IPS DF 19.7 (cell line): ENCODE measurements at regions not wholly inside any gene's neighbourhood (a gene's known extent, or its start where the extent isn't known, plus 50 kb on each side); places are given as distances from the start of the nearest gene placed in this dataset.

Experiments used
- DNase-seq: peaks from one replicate; pipeline ENCODE4 v3.0.0-alpha.2; 2013; ENCODE audit warnings: low read depth, low spot score

GRCh38 chr3:102181175-102181920 lies 253.5 kb upstream of the ZPLD1 start:
- DNase-seq = no peak

- DNase-seq = no peak
Observed at GRCh38 chr3:102182162-102182561, 252.7 kb upstream of the ZPLD1 start.

- DNase-seq = no peak
Observed at GRCh38 chr3:102183186-102183585, 251.6 kb upstream of the ZPLD1 start.

GRCh38 chr3:102183623-102184022 lies 251.2 kb upstream of the ZPLD1 start:
- DNase-seq = no peak

- no peak for DNase-seq
Observed at GRCh38 chr3:102189541-102189940, 245.3 kb upstream of the ZPLD1 start.

- no peak for DNase-seq
Observed at GRCh38 chr3:102189956-102190723, 244.7 kb upstream of the ZPLD1 start.

- no peak for DNase-seq
Observed at GRCh38 chr3:102192575-102192974, 242.2 kb upstream of the ZPLD1 start.

- no peak for DNase-seq
Observed at GRCh38 chr3:102193255-102193654, 241.6 kb upstream of the ZPLD1 start.

- no peak for DNase-seq
Observed at GRCh38 chr3:102194001-102194400, 240.8 kb upstream of the ZPLD1 start.

- no peak for DNase-seq
Observed at GRCh38 chr3:102194760-102195159, 240.1 kb upstream of the ZPLD1 start.

- no peak for DNase-seq
Observed at GRCh38 chr3:102195198-102195948, 239.4 kb upstream of the ZPLD1 start.

- no peak for DNase-seq
Observed at GRCh38 chr3:102200126-102200525, 234.7 kb upstream of the ZPLD1 start.

GRCh38 chr3:102200560-102200959 lies 234.3 kb upstream of the ZPLD1 start:
- no peak for DNase-seq

GRCh38 chr3:102205647-102206046 lies 229.2 kb upstream of the ZPLD1 start:
- no peak for DNase-seq

- no peak for DNase-seq
Observed at GRCh38 chr3:102206511-102207031, 228.2 kb upstream of the ZPLD1 start.

GRCh38 chr3:102207151-102207571 lies 227.7 kb upstream of the ZPLD1 start:
- DNase-seq = no peak

- no peak for DNase-seq
Observed at GRCh38 chr3:102215166-102215565, 219.6 kb upstream of the ZPLD1 start.

- DNase-seq = no peak
Observed at GRCh38 chr3:102223132-102223531, 211.7 kb upstream of the ZPLD1 start.

- no peak for DNase-seq
Observed at GRCh38 chr3:102224171-102224570, 210.6 kb upstream of the ZPLD1 start.

GRCh38 chr3:102225005-102225404 lies 209.8 kb upstream of the ZPLD1 start:
- no peak for DNase-seq

GRCh38 chr3:102225407-102226132 lies 209.2 kb upstream of the ZPLD1 start:
- peak; percentile 15 for DNase-seq
